HEK293 (cell line): ENCODE measurements at regions not wholly inside any gene's neighbourhood (a gene's known extent, or its start where the extent isn't known, plus 50 kb on each side); places are given as distances from the start of the nearest gene placed in this dataset.

ENCODE experiments used
- CTCF ChIA-PET: fragments of 350-600 bp; formaldehyde crosslinking; extraction: SDS; loops from one replicate; lab custom pipeline; 2021; ENCODE audit warnings: antibody characterized with exemption; lab: Yijun Ruan, JAX
- POLR2A ChIA-PET: fragments of 300-600 bp; formaldehyde crosslinking; extraction: SDS; loops from one replicate; lab custom pipeline; 2020; ENCODE audit warnings: antibody characterized with exemption, inconsistent platforms; lab: Yijun Ruan, JAX
- H3K27ac ChIP-seq: fragments of 200-500 bp; sonication (Bioruptor generic); 2 replicates; pipeline ENCODE4 v1.5.1; 2014; ENCODE audit warnings: low read depth, low read length, control low read depth, inconsistent platforms; ENCODE audit errors: extremely low read depth
- H3K36me3 ChIP-seq, 2 experiments: fragments of 200-500 bp in 1 of 2; sonication (Bioruptor generic) in 1 of 2; 1 replicate in 1 of 2; 2 replicates in 1 of 2; pipeline ENCODE4 v1.5.1; 2014 to 2017; ENCODE audit warnings: inconsistent platforms in 2 of 2, low read length in 2 of 2; ENCODE audit not compliant: control insufficient read depth in 2 of 2, insufficient read depth in 1 of 2
- H3K4me1 ChIP-seq: fragments of 200-500 bp; sonication (Bioruptor generic); 2 replicates; pipeline ENCODE4 v1.5.1; 2014; ENCODE audit warnings: mild to moderate bottlenecking, low read length, inconsistent platforms; ENCODE audit not compliant: control insufficient read depth, insufficient read depth
- H3K4me3 ChIP-seq: 2 replicates; pipeline ENCODE4 v1.5.1; 2011; ENCODE audit warnings: low read depth, mild to moderate bottlenecking, control low read depth, low read length, moderate library complexity
- H3K9me3 ChIP-seq: fragments of 200-500 bp; sonication (Bioruptor generic); 2 replicates; pipeline ENCODE4 v1.5.1; 2014; ENCODE audit warnings: low read depth, low read length, inconsistent platforms; ENCODE audit not compliant: control insufficient read depth, insufficient read depth
- KLF10 ChIP-seq: fragments of 450-650 bp; IDR thresholded peaks from 2 replicates; pipeline ENCODE4 v1.5.1; 2018; ENCODE audit warnings: missing biosample characterization, mild to moderate bottlenecking, missing genetic modification characterization
- MZF1 ChIP-seq: fragments of 450-650 bp; formaldehyde crosslinking; IDR thresholded peaks from 2 replicates; pipeline ENCODE4 v1.5.1; 2017; ENCODE audit warnings: missing biosample characterization, missing genetic modification characterization, borderline replicate concordance
- SCRT2 ChIP-seq: fragments of 450-650 bp; formaldehyde crosslinking; IDR thresholded peaks from 2 replicates; pipeline ENCODE4 v1.5.1; 2016; ENCODE audit warnings: missing biosample characterization, missing genetic modification characterization
- SETDB1 ChIP-seq: IDR thresholded peaks from one replicate; pipeline ENCODE4 v1.6.1; 2017; ENCODE audit warnings: mild to moderate bottlenecking, low read length, moderate library complexity, mixed read lengths; ENCODE audit not compliant: insufficient read length
- TRIM28 ChIP-seq: IDR thresholded peaks from 2 replicates; pipeline ENCODE4 v1.6.1; 2011; ENCODE audit warnings: low read length, control low read depth, borderline replicate concordance
- YY1 ChIP-seq: fragments of 450-650 bp; formaldehyde crosslinking; IDR thresholded peaks from 2 replicates; pipeline ENCODE4 v1.5.1; 2018; ENCODE audit warnings: missing biosample characterization, missing genetic modification characterization
- ZBTB7A ChIP-seq: fragments of 450-650 bp; formaldehyde crosslinking; IDR thresholded peaks from 2 replicates; pipeline ENCODE4 v1.5.1; 2016; ENCODE audit warnings: low read depth, missing biosample characterization, missing genetic modification characterization
- ZFP69B ChIP-seq: fragments of 450-650 bp; formaldehyde crosslinking; IDR thresholded peaks from 2 replicates; pipeline ENCODE4 v1.5.1; 2016; ENCODE audit warnings: missing biosample characterization, missing genetic modification characterization
- ZNF175 ChIP-seq: fragments of 450-650 bp; formaldehyde crosslinking; IDR thresholded peaks from 2 replicates; pipeline ENCODE4 v1.5.1; 2016; ENCODE audit warnings: missing biosample characterization, missing genetic modification characterization
- ZNF239 ChIP-seq: fragments of 450-650 bp; formaldehyde crosslinking; IDR thresholded peaks from 2 replicates; pipeline ENCODE4 v1.5.1; 2016; ENCODE audit warnings: missing biosample characterization, missing genetic modification characterization
- ZNF24 ChIP-seq: fragments of 450-650 bp; formaldehyde crosslinking; IDR thresholded peaks from 2 replicates; pipeline ENCODE4 v1.5.1; 2016; ENCODE audit warnings: missing biosample characterization, missing genetic modification characterization
- ZNF324 ChIP-seq: fragments of 450-650 bp; formaldehyde crosslinking; IDR thresholded peaks from 2 replicates; pipeline ENCODE4 v1.5.1; 2016; ENCODE audit warnings: missing biosample characterization, missing genetic modification characterization
- ZNF354C ChIP-seq: fragments of 450-650 bp; formaldehyde crosslinking; IDR thresholded peaks from 2 replicates; pipeline ENCODE4 v1.5.1; 2016; ENCODE audit warnings: missing biosample characterization, missing genetic modification characterization, low read depth, borderline replicate concordance
- ZNF366 ChIP-seq: fragments of 450-650 bp; formaldehyde crosslinking; conservative IDR thresholded peaks from 2 replicates; pipeline ENCODE4 v1.5.1; 2016; ENCODE audit warnings: missing biosample characterization, missing genetic modification characterization
- ZNF391 ChIP-seq: fragments of 450-650 bp; formaldehyde crosslinking; IDR thresholded peaks from 2 replicates; pipeline ENCODE4 v1.5.1; 2016; ENCODE audit warnings: low read depth, missing biosample characterization, missing genetic modification characterization, borderline replicate concordance
- ZNF404 ChIP-seq: fragments of 450-650 bp; formaldehyde crosslinking; IDR thresholded peaks from 2 replicates; pipeline ENCODE4 v1.5.1; 2017; ENCODE audit warnings: missing biosample characterization, missing genetic modification characterization
- ZNF423 ChIP-seq: fragments of 450-650 bp; formaldehyde crosslinking; IDR thresholded peaks from 2 replicates; pipeline ENCODE4 v1.5.1; 2016; ENCODE audit warnings: missing biosample characterization, missing genetic modification characterization
- ZNF514 ChIP-seq: fragments of 450-650 bp; formaldehyde crosslinking; IDR thresholded peaks from 2 replicates; pipeline ENCODE4 v1.5.1; 2016; ENCODE audit warnings: missing biosample characterization, missing genetic modification characterization
- ZNF555 ChIP-seq: fragments of 450-650 bp; formaldehyde crosslinking; conservative IDR thresholded peaks from 2 replicates; pipeline ENCODE4 v1.5.1; 2017; ENCODE audit warnings: missing biosample characterization, mild to moderate bottlenecking, missing genetic modification characterization, inconsistent platforms
- ZNF558 ChIP-seq: fragments of 450-650 bp; formaldehyde crosslinking; IDR thresholded peaks from 2 replicates; pipeline ENCODE4 v1.5.1; 2016; ENCODE audit warnings: missing biosample characterization, missing genetic modification characterization
- ZNF561 ChIP-seq: fragments of 450-650 bp; IDR thresholded peaks from 2 replicates; pipeline ENCODE4 v1.5.1; 2018; ENCODE audit warnings: missing biosample characterization, missing genetic modification characterization, borderline replicate concordance
- ZNF626 ChIP-seq: fragments of 450-650 bp; sonication (Bioruptor Pico); formaldehyde crosslinking; IDR thresholded peaks from 2 replicates; pipeline ENCODE4 v1.5.1; 2018; ENCODE audit warnings: missing biosample characterization, missing genetic modification characterization, inconsistent platforms
- TF ChIP-seq, protein P1 (sequence below): fragments of 450-650 bp; formaldehyde crosslinking; IDR thresholded peaks from 2 replicates; pipeline ENCODE4 v1.5.1; 2016; ENCODE audit warnings: missing biosample characterization, missing genetic modification characterization
- TF ChIP-seq, protein P2 (sequence below): fragments of 450-650 bp; formaldehyde crosslinking; IDR thresholded peaks from 2 replicates; pipeline ENCODE4 v1.5.1; 2016; ENCODE audit warnings: missing biosample characterization, missing genetic modification characterization
- TF ChIP-seq, protein P3 (sequence below): IDR thresholded peaks from 2 replicates; pipeline ENCODE4 v1.6.1; 2011; ENCODE audit warnings: mild to moderate bottlenecking, low read depth, low read length, borderline replicate concordance
- TF ChIP-seq, protein P4 (sequence below): fragments of 450-650 bp; formaldehyde crosslinking; IDR thresholded peaks from 2 replicates; pipeline ENCODE4 v1.5.0; 2017; ENCODE audit warnings: missing biosample characterization, missing genetic modification characterization, borderline replicate concordance
- TF ChIP-seq, protein P5 (sequence below): fragments of 450-650 bp; formaldehyde crosslinking; IDR thresholded peaks from 2 replicates; pipeline ENCODE4 v1.5.1; 2016; ENCODE audit warnings: missing biosample characterization, missing genetic modification characterization

DNA sequence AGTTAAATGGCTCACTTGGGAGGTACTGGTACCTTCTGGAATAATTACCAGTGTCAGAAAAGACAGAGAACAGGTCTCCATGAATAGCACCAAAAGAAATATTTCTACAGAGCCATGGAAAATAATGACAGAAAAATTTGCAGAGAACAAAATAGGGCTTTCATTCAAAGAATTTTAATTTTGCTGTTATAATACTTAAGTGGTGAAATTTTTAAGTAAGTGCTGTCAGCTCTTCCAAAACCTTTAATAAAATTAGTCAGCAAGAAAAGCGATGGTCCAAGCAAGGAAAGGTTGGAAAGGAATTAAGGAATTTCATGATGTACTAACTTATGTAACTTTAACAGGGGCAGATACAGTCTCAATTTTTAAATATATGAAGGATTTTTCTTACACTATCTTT lies 359.2 kb downstream of the NR2F1-AS1 start:
- POLR2A ChIA-PET, result no interaction called here
- Histone ChIP-seq H3K4me1 (no peaks in the 10 kb centered on the region), H3K27ac (no peak overlapping the region), H3K9me3 (no peaks in the 10 kb centered on the region), H3K36me3 (no peaks in the 10 kb centered on the region), H3K4me3 (no peak overlapping the region)
- CTCF ChIA-PET, result interaction anchor here (0.6 to 0.7 kb wide), 2 partner anchors 53 to 865 kb away, joined by 3 read pairs; no protein-coding TSS in a partner anchor
- no peak for TF ChIP-seq ZNF391
- no peak for TF ChIP-seq ZNF239 (tag by site-specific recombination)
- TF ChIP-seq ZNF561 (tag by site-specific recombination), result no peak
- TF ChIP-seq, protein P1, sequence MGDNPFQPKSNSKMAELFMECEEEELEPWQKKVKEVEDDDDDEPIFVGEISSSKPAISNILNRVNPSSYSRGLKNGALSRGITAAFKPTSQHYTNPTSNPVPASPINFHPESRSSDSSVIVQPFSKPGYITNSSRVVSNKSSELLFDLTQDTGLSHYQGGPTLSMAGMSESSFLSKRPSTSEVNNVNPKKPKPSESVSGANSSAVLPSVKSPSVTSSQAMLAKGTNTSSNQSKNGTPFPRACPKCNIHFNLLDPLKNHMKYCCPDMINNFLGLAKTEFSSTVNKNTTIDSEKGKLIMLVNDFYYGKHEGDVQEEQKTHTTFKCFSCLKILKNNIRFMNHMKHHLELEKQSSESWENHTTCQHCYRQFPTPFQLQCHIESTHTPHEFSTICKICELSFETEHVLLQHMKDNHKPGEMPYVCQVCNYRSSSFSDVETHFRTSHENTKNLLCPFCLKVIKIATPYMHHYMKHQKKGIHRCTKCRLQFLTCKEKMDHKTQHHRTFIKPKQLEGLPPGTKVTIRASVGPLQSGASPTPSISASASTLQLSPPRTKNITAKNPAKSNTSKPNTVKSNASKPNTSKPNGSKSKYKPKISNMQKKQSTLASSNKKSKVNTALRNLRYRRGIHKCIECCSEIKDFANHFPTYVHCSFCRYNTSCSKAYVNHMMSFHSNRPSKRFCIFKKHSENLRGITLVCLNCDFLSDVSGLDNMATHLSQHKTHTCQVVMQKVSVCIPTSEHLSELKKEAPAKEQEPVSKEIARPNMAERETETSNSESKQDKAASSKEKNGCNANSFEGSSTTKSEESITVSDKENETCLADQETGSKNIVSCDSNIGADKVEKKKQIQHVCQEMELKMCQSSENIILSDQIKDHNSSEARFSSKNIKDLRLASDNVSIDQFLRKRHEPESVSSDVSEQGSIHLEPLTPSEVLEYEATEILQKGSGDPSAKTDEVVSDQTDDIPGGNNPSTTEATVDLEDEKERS, result no peak
- no peak for TF ChIP-seq ZNF514
- TF ChIP-seq, protein P2, sequence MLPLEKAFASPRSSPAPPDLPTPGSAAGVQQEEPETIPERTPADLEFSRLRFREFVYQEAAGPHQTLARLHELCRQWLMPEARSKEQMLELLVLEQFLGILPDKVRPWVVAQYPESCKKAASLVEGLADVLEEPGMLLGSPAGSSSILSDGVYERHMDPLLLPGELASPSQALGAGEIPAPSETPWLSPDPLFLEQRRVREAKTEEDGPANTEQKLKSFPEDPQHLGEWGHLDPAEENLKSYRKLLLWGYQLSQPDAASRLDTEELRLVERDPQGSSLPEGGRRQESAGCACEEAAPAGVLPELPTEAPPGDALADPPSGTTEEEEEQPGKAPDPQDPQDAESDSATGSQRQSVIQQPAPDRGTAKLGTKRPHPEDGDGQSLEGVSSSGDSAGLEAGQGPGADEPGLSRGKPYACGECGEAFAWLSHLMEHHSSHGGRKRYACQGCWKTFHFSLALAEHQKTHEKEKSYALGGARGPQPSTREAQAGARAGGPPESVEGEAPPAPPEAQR (tag by site-specific recombination), result no peak
- TF ChIP-seq ZFP69B (tag by site-specific recombination), result no peak
- no peak for TF ChIP-seq SETDB1
- no peak for TF ChIP-seq ZNF354C
- TF ChIP-seq ZNF175 (tag by site-specific recombination), result no peak
- TF ChIP-seq ZNF423 (tag by site-specific recombination), result no peak
- no peak for TF ChIP-seq ZNF324 (tag by site-specific recombination)
- TF ChIP-seq SCRT2 (tag by site-specific recombination), result no peak
- TF ChIP-seq ZBTB7A, result no peak
- TF ChIP-seq ZNF366 (tag by site-specific recombination), result no peak
- TF ChIP-seq KLF10, result no peak
- no peak for TF ChIP-seq YY1 (tag by site-specific recombination)
- TF ChIP-seq, protein P3, sequence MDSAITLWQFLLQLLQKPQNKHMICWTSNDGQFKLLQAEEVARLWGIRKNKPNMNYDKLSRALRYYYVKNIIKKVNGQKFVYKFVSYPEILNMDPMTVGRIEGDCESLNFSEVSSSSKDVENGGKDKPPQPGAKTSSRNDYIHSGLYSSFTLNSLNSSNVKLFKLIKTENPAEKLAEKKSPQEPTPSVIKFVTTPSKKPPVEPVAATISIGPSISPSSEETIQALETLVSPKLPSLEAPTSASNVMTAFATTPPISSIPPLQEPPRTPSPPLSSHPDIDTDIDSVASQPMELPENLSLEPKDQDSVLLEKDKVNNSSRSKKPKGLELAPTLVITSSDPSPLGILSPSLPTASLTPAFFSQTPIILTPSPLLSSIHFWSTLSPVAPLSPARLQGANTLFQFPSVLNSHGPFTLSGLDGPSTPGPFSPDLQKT, result no peak
- no peak for TF ChIP-seq MZF1 (tag by site-specific recombination)

DNA sequence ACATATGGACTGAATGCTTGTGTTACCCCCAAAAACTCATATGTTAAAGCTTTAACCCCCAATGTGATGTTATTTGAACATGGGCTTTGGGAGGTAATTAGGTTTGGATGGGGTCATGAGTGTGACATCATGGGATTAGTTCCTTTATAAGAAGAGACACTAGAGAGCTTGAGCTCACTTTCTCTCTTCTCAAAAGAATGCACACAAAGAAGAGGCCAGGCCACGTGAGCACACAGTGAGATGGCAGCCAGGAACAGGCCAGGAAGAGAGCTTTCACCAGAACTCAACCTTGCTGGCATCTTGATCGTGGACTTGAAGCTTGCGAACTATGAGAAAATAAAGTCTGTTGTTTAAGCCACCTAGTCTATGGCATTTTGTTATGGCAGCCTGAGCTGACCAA lies 360.6 kb downstream of the NR2F1-AS1 start:
- TF ChIP-seq ZNF558 (no peak), TRIM28 (no peak), ZNF626 (tag by site-specific recombination) (no peak), ZNF404 (tag by site-specific recombination) (no peak), ZNF24 (tag by site-specific recombination) (no peak), ZNF555 (tag by site-specific recombination) (no peak)
- TF ChIP-seq, protein P4, sequence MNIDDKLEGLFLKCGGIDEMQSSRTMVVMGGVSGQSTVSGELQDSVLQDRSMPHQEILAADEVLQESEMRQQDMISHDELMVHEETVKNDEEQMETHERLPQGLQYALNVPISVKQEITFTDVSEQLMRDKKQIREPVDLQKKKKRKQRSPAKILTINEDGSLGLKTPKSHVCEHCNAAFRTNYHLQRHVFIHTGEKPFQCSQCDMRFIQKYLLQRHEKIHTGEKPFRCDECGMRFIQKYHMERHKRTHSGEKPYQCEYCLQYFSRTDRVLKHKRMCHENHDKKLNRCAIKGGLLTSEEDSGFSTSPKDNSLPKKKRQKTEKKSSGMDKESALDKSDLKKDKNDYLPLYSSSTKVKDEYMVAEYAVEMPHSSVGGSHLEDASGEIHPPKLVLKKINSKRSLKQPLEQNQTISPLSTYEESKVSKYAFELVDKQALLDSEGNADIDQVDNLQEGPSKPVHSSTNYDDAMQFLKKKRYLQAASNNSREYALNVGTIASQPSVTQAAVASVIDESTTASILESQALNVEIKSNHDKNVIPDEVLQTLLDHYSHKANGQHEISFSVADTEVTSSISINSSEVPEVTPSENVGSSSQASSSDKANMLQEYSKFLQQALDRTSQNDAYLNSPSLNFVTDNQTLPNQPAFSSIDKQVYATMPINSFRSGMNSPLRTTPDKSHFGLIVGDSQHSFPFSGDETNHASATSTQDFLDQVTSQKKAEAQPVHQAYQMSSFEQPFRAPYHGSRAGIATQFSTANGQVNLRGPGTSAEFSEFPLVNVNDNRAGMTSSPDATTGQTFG (tag by site-specific recombination), result no peak
- TF ChIP-seq, protein P5, sequence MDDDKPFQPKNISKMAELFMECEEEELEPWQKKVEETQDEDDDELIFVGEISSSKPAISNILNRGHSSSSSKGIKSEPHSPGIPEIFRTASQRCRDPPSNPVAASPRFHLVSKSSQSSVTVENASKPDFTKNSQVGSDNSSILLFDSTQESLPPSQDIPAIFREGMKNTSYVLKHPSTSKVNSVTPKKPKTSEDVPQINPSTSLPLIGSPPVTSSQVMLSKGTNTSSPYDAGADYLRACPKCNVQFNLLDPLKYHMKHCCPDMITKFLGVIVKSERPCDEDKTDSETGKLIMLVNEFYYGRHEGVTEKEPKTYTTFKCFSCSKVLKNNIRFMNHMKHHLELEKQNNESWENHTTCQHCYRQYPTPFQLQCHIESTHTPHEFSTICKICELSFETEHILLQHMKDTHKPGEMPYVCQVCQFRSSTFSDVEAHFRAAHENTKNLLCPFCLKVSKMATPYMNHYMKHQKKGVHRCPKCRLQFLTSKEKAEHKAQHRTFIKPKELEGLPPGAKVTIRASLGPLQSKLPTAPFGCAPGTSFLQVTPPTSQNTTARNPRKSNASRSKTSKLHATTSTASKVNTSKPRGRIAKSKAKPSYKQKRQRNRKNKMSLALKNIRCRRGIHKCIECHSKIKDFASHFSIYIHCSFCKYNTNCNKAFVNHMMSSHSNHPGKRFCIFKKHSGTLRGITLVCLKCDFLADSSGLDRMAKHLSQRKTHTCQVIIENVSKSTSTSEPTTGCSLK, result no peak
- TF ChIP-seq, all 188 proteins: peak for 0
- ChIA-PET POLR2A (no interaction called here), CTCF (no interaction called here)
- Histone ChIP-seq H3K36me3 (no peaks in the 10 kb centered on the region), H3K27ac (no peak overlapping the region), H3K9me3 (no peaks in the 10 kb centered on the region), H3K4me1 (no peaks in the 10 kb centered on the region), H3K4me3 (no peak overlapping the region)
